HG03095 (cell line): ENCODE measurements at regions not wholly inside any gene's neighbourhood (a gene's known extent, or its start where the extent isn't known, plus 50 kb on each side); places are given as distances from the start of the nearest gene placed in this dataset.
A peak's percentile ranks its signal among the peaks of the same experiment; 100 is the strongest.
"Not testable (repeated sequence)": the region's sequence is repeated elsewhere in the genome, so short reads cannot be mapped to it uniquely, and the experiment has no call there.

Experiments
- ATAC-seq: cut with Tn5 transposase; IDR thresholded peaks from one replicate; pipeline ENCODE4 v1.9.1; 2021; ENCODE audit warnings: moderate library complexity; ENCODE audit not compliant: unreplicated experiment

DNA sequence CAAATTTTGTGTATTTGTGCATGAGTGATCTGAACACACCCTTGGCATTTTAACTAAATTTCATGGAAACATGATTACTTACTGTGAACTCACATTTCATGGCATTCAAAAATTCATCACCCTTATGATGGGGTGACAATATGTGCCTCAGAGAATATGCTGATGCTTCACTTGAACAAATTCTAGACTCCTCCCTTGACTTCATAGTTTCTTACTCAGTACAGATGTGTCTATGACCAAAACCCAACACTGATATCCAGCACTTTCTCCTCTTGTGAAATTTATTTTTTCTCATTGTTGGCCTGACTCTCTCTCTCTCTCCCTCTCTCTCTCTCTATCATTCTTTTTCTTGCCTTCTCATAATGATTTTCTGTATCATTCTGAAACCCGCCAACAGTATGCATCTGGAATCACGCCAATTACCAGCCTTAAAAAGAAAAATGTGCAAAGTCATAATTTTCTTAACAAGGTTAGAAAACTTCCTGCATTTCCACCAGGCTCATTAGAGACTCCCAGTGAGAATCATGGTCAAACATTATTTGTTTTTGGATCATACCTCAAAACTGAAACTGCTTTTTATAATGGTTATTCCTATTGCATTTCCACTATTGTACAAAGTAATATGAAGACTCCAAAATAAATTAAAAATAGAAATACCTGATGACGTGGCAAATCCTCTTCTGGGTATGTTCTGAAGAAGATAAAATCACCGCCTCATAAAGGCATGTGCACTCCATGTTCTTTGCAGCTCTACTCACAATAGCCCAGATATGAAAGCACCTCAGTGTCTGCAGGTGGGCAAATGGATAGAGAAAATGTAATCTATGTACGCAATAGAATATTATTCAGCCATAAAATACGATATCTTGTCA lies 722.2 kb downstream of the TMEM121 start:
- ATAC-seq, result no peak

DNA sequence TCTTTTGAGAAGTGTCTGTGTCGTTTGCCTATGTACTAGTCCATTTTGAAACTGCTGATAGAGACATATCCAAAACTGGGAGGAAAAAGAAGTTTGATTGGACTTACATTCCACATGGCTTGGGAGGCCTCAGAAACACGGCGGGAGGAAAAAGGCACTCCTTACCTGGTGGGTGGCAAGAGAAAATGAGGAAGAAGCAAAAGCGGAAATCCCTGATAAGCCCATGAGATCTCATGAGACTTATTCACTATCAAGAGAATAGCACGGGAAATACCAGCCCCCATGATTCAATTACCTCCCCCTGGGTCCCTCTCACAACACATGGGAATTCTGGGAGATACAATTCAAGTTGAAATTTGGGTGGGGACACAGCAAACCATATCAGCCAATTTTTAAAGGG lies 727.6 kb downstream of the TMEM121 start:
- ATAC-seq, result not testable (repeated sequence)

- ATAC-seq, result not testable (repeated sequence)
Observed at GRCh38 chr14:106257569-106257994, 731.2 kb downstream of the TMEM121 start.

DNA sequence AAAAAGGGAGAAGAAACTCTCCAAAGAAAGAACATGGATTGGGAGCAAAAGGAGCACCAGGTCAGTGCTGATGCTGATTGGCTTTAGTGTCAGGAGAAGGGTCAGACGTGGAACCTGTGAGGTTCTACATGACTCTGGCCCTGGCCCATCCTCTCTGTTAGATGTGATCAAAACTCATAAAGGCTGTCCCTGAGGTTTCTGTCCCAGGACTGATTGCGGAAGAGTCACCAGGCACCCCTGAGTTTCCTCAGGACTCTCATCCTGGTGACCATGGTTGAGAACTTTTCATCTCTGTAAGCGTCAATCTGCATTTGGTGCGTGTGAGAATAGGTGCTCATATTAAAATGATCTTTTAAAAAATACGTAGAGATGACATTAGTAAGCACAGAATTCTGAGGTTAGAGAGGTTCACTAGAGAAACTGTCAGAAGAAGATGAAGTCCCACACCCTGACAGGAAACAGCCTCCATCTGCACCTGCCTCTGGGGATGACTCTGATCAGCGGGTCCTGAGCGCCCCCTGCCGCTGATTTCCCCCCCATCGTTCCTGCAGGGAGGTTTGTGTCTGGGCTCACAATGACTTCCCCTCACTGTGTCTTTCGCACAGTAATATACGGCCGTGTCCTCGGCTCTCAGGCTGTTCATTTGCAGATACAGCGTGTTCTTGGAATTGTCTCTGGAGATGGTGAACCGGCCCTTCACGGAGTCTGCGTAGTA lies 741.8 kb downstream of the TMEM121 start:
- ATAC-seq, result no peak

- ATAC-seq, result no peak
Observed at GRCh38 chr14:106269029-106269428, 742.6 kb downstream of the TMEM121 start.

DNA sequence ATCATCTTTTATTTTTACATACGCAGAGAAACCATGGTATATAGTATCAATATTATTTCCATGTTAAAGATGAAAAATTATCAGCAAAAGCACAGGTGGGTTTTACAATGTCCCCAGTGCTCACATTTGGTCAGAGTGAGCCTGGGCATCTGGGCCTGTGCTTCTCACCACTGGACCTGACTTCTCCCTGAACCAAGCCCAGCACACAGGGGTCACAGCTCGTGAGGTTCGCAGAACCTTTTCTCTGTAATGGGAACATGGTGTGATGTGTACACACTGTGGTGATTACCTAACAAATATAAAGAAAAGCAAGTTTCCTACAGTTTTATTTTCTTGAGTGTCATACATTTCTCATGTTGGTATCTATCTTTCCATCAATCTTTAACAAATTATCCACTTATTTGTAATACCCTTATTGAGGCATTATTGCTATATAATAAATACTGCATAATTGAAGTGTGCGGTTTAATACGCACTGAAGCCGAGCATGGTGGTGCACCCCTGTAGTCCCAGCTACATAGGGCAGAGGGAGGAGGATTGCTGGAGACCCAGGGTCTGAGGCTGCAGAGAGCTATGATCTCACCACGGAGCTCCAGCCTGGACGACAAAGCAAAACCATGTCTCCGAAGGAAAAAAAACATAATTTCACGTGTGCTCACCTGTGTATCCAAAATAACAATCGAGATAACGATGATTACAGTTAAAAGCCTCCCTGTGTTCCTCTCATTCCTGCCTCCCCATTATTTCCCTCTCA lies 743.2 kb downstream of the TMEM121 start:
- no peak for ATAC-seq

- not testable (repeated sequence) for ATAC-seq
Observed at GRCh38 chr14:106270476-106271121, 744.2 kb downstream of the TMEM121 start.

- ATAC-seq, result no peak
Observed at GRCh38 chr14:106276326-106277267, 750.2 kb downstream of the TMEM121 start.

- ATAC-seq, result no peak
Observed at GRCh38 chr14:106277503-106277902, 751.1 kb downstream of the TMEM121 start.

DNA sequence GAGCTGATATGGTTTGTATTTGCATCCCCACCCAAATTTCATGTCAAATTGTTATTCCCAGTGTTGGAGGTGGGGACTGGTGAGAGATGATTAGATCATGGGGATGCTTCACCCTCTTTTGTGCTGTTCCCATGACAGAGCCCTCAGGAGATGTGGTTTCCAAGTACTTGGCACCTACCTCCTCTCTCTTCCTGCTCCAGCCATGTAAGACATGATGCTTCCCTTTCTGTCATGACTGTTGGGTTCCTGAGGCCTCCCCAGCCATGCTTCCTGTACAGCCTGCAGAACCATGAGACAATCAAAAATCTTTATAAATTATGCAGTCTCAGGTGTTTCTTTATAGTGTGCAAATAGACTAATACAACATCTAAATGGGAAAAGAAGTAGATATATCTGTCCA lies 754.5 kb downstream of the TMEM121 start:
- ATAC-seq, result no peak

DNA sequence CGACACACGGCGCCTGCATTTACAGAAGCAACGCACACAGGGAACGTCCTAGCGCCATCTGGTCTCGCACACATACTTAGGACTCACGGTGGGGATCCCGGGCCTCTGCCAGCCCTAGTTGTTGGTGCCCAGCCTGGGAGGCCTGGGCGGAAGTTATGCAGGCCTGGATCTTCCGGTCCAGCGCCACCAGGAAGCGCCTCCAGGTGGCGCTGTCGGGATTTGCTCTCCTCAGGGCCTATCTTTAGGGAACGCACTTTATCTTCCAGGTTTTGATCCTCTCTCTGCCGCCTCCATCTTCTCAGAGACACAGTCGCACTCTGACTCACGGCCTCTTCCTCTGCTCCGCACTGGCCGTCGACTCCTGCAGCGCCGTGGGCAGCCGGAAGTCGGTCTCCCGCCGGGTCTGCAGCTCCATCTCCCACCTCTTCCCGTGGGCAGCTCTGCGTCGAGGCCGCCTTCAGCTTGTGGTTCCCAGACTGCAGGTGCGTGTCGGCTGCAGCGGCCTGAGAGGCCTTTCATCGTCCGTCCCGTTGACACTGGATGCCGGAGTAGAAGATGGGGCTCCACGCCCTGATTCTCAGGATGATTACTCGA lies 760.4 kb downstream of the TMEM121 start:
- ATAC-seq, result no peak

GRCh38 chr14:106287506-106287905 lies 761.1 kb downstream of the TMEM121 start:
- no peak for ATAC-seq

DNA sequence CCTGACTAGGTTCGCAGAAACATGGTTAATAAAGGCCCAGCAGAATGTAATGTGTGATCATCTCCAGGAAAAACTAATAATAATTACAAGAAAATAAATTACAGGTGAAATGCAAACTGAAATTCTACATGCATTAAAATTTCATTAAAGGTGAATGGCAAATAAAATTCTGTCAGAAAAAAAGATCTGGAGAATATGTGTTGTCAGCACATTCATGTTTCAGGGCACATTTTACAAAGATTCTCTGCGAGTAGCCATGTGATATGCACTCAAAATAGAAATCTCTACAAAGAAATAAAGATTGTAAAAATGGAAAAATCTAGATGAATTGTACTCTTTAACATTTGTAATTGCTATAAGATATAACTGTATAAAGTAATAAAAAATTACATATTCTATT lies 765.2 kb downstream of the TMEM121 start:
- no peak for ATAC-seq

DNA sequence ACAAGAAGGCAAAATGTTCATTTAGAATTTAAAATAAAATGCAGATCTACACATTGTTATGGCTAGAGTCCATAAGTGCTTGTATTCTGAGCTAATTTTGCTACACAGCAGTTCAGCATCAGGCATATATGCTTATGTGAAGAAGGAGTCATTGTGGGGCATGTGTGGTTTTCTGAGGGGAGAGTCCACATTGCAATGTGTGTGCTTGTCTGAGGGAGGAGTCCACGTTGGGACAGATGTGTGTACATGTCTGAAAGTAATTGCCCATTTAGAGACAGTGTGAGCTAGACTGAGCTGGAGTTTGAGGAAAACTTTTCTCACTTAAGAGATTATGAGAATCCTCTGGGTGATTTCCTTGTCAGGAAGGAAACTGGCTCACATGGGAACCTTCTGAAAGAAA lies 767.9 kb downstream of the TMEM121 start:
- no peak for ATAC-seq

- not testable (repeated sequence) for ATAC-seq
Observed at GRCh38 chr14:106300951-106301510, 774.6 kb downstream of the TMEM121 start.

- not testable (repeated sequence) for ATAC-seq
Observed at GRCh38 chr14:106301609-106302008, 775.2 kb downstream of the TMEM121 start.

GRCh38 chr14:106302661-106303060 lies 776.3 kb downstream of the TMEM121 start:
- ATAC-seq, result no peak

DNA sequence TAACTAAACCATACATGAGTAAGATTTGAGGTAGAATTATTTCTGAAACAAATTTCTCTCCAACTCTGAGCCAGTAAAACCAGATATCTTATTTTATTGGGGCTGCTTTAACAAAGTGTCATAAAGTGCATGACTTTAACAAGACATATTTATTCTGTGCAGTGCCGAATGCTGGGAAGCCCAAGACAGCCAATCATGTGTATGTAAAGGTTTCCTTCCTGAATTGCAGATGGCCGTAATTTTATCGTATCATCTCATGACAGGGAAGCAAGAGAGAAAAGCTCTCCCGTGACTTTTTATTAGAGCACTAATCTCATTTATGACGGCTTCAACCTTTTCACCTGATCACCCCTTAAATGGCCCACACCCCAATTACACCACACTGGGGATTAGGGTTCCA lies 777.9 kb downstream of the TMEM121 start:
- ATAC-seq, result no peak

- ATAC-seq, result peak; percentile 82
Observed at GRCh38 chr14:106308839-106309389, 782.5 kb downstream of the TMEM121 start.
